HepG2 (cell line): ENCODE measurements at regions not wholly inside any gene's neighbourhood (a gene's known extent, or its start where the extent isn't known, plus 50 kb on each side); places are given as distances from the start of the nearest gene placed in this dataset.

Source experiments
- ATAC-seq: fragments of 200-7000 bp; cut with Tn5 transposase; 3 replicates; pipeline ENCODE4 v1.9.1; 2020; ENCODE audit warnings: mild to moderate bottlenecking, moderate library complexity
- BruUV-seq: library from RNA; stranded (reverse); fragments of 400-500 nt; replicated peaks from 2 replicates; lab custom pipeline; 2021; lab: Mats Ljungman, UMichigan
- CTCF ChIA-PET: fragments of 300-600 bp; formaldehyde crosslinking; extraction: SDS; loops from one replicate; lab custom pipeline; 2021; ENCODE audit warnings: low total read pairs, inconsistent platforms, low intra/inter-chr PET ratio; lab: Yijun Ruan, JAX
- POLR2A ChIA-PET: fragments of 350-600 bp; sonication (Branson Sonifier 250); formaldehyde crosslinking; loops from one replicate; lab custom pipeline; 2020; ENCODE audit warnings: antibody characterized with exemption, inconsistent platforms; lab: Yijun Ruan, JAX
- DNase-seq: peaks from one replicate; pipeline ENCODE4 v3.0.0-alpha.2; 2015; ENCODE audit warnings: low spot score
- FAIRE-seq: peaks from 3 replicates; lab custom pipeline; 2011; peaks lifted over from hg19 to GRCh38; lab: Jason Lieb, UNC
- H2AFZ ChIP-seq: one replicate; pipeline ENCODE4 v1.6.1; 2011; ENCODE audit warnings: low read length, inconsistent platforms
- H3K27ac ChIP-seq: fragments of 300-600 bp; 3 replicates; pipeline ENCODE4 v1.8.0; 2011; ENCODE audit warnings: mixed run types, mild to moderate bottlenecking, mixed read lengths, low read length, inconsistent platforms; ENCODE audit not compliant: insufficient read depth; ENCODE audit errors: extremely low read length
- H3K27me3 ChIP-seq, 2 experiments: fragments of 200-600 bp in 1 of 2; 2 replicates in 1 of 2; 3 replicates in 1 of 2; pipeline versions ENCODE4 v1.6.0 to v1.8.0; 2011; ENCODE audit warnings: low read length in 2 of 2, mild to moderate bottlenecking in 2 of 2, moderate library complexity in 2 of 2, inconsistent platforms in 1 of 2; ENCODE audit not compliant: insufficient read depth in 2 of 2, control insufficient read depth in 1 of 2
- H3K36me3 ChIP-seq, 2 experiments: fragments of 200-600 bp in 1 of 2; replicated peaks in 1 of 2; 2 replicates in 1 of 2; 3 replicates in 1 of 2; pipeline versions ENCODE4 v1.5.1 to v1.8.0; 2011; ENCODE audit warnings: low read length in 2 of 2, inconsistent platforms in 1 of 2; ENCODE audit not compliant: insufficient read depth in 2 of 2, control insufficient read depth in 1 of 2
- H3K4me1 ChIP-seq: 2 replicates; pipeline ENCODE4 v1.5.1; 2012; ENCODE audit warnings: low read length, inconsistent platforms; ENCODE audit not compliant: insufficient read depth
- H3K4me2 ChIP-seq: 2 replicates; pipeline ENCODE4 v1.6.0; 2011; ENCODE audit warnings: low read depth, low read length, inconsistent platforms
- H3K4me3 ChIP-seq, 3 experiments: fragments of 200-600 bp in 1 of 3; sonication (generic), shearing (Covaris generic) in 1 of 3; replicated peaks in 1 of 3; 2 replicates each; pipeline ENCODE4 v1.5.1; 2011 to 2016; ENCODE audit warnings: low read length in 3 of 3, inconsistent platforms in 2 of 3, low read depth in 2 of 3, mild to moderate bottlenecking in 2 of 3, control low read depth in 1 of 3, mixed read lengths in 1 of 3; ENCODE audit not compliant: insufficient read depth in 1 of 3
- H3K79me2 ChIP-seq: one replicate; pipeline ENCODE4 v1.6.1; 2011; ENCODE audit warnings: low read length, inconsistent platforms; ENCODE audit not compliant: insufficient read depth
- H3K9ac ChIP-seq: 2 replicates; pipeline ENCODE4 v1.6.0; 2011; ENCODE audit warnings: mild to moderate bottlenecking, low read depth, low read length, inconsistent platforms; ENCODE audit not compliant: insufficient read depth
- H3K9me3 ChIP-seq: 2 replicates; pipeline ENCODE4 v1.5.1; 2012; ENCODE audit warnings: mild to moderate bottlenecking, low read length
- H4K20me1 ChIP-seq: 2 replicates; pipeline ENCODE4 v1.6.0; 2011; ENCODE audit warnings: inconsistent platforms, mild to moderate bottlenecking, low read length, moderate library complexity; ENCODE audit not compliant: insufficient read depth
- ASH2L ChIP-seq: fragments of 300-600, 200-600 bp; sonication (generic); IDR thresholded peaks from 2 replicates; pipeline ENCODE4 v1.7.0; 2017; ENCODE audit warnings: low read depth, mild to moderate bottlenecking, moderate library complexity, mixed read lengths, low read length; ENCODE audit not compliant: insufficient read length
- ETV5 ChIP-seq: IDR thresholded peaks from 2 replicates; pipeline ENCODE4 v1.6.1; 2018; ENCODE audit warnings: missing biosample characterization, missing genetic modification reagents, inconsistent platforms, borderline replicate concordance
- HNF4G ChIP-seq, 2 experiments: sonication (generic) in 1 of 2; formaldehyde crosslinking in 1 of 2; IDR thresholded peaks; 2 replicates each; pipeline versions ENCODE4 v1.4.0 to v1.6.1; 2011 to 2020; ENCODE audit warnings: borderline replicate concordance in 2 of 2, low read depth in 2 of 2, mild to moderate bottlenecking in 2 of 2, low read length in 1 of 2, missing genetic modification reagents in 1 of 2, moderate library complexity in 1 of 2
- ISL2 ChIP-seq: sonication (generic); formaldehyde crosslinking; IDR thresholded peaks from 2 replicates; pipeline ENCODE4 v1.5.0; 2020; ENCODE audit warnings: missing genetic modification reagents
- NCOR1 ChIP-seq: fragments of 200-600 bp; sonication (generic); IDR thresholded peaks from 2 replicates; pipeline ENCODE4 v1.7.0; 2017; ENCODE audit warnings: antibody characterized with exemption, low read length, borderline replicate concordance
- ZBTB7A ChIP-seq: sonication (generic); formaldehyde crosslinking; IDR thresholded peaks from 2 replicates; pipeline ENCODE4 v1.8.0; 2022; ENCODE audit warnings: mild to moderate bottlenecking, missing genetic modification reagents
- ZBTB7B ChIP-seq: sonication (generic); formaldehyde crosslinking; IDR thresholded peaks from 2 replicates; pipeline ENCODE4 v1.4.0; 2020; ENCODE audit warnings: missing genetic modification reagents
- ZNF207 ChIP-seq: fragments of 450-650 bp; IDR thresholded peaks from 2 replicates; pipeline ENCODE4 v1.6.1; 2016; ENCODE audit warnings: antibody characterized with exemption, borderline replicate concordance
- ZNF317 ChIP-seq: sonication (generic); formaldehyde crosslinking; IDR thresholded peaks from 2 replicates; pipeline ENCODE4 v1.5.0; 2020; ENCODE audit warnings: mild to moderate bottlenecking, missing genetic modification reagents
- WGBS: methylation state at CpG from one replicate; pipeline ENCODE4 v1.1.6; 2017; ENCODE audit warnings: low lambda C conversion rate; 5-methylcytosine and 5-hydroxymethylcytosine counted together
- in situ Hi-C: cut with HindIII; loops from 2 replicates; pipeline ENCODE4 v1.10.0; 2017; ENCODE audit warnings: low pct_unique_long_range_greater_than_20kb; ENCODE audit not compliant: extremely low pct_ligation_motif_present
- intact Hi-C: fragments of 100-400 bp; cut with micrococcal nuclease; formaldehyde crosslinking; loops from one replicate; pipeline ENCODE4 v1.10.0; 2022; ENCODE audit not compliant: unreplicated experiment
- TF ChIP-seq, protein P1 (sequence below): sonication (generic); formaldehyde crosslinking; IDR thresholded peaks from 2 replicates; pipeline ENCODE4 v1.4.0; 2020; ENCODE audit warnings: missing genetic modification reagents
- TF ChIP-seq, protein P2 (sequence below): sonication (generic); formaldehyde crosslinking; IDR thresholded peaks from 2 replicates; pipeline ENCODE4 v1.4.0; 2020; ENCODE audit warnings: missing genetic modification reagents
- TF ChIP-seq, protein P3 (sequence below): sonication (generic); formaldehyde crosslinking; IDR thresholded peaks from 2 replicates; pipeline ENCODE4 v1.9.0; 2021; ENCODE audit warnings: missing genetic modification reagents, borderline replicate concordance

DNA sequence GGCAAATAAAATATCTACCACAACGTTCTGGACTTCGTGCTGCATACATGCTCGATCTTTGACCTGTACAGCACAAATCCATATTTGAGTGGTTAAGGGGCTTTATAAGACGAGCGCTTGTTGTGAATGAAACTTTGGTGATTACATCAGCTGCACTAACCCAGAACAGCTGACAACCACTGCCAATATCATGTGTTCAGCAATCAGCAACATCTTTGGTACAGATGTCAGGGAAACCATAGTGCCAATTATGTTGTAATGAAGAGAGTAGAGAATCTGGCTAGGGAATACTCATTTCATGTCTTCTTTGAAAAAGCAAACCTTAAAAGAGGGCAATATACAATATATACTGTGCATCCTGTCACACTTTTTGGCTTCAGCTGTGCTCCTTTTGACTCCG is 188.6 kb upstream of the NT5E start:
- Histone ChIP-seq H2AFZ (no peak overlapping the region), H3K9me3 (no peaks in the 10 kb centered on the region), H3K79me2 (no peaks in the 10 kb centered on the region), H3K27me3 (no peaks in the 10 kb centered on the region), H3K4me3 (no peak overlapping the region), H3K36me3 (no peaks in the 10 kb centered on the region), H3K4me2 (no peak overlapping the region), H4K20me1 (no peaks in the 10 kb centered on the region), H3K27ac (no peak overlapping the region), H3K9ac (no peak overlapping the region), H3K4me1 (no peaks in the 10 kb centered on the region)
- BruUV-seq: no TSS peak
- ChIA-PET CTCF (no interaction called here), POLR2A (no interaction called here)
- ATAC-seq: no peak
- TF ChIP-seq HNF4G (IDR thresholded peaks at IDR 0.05; ENCODE audit: borderline replicate concordance, low read depth, low read length) (no peak), HNF4G (CRISPR knock-in tag; IDR thresholded peaks at IDR 0.05; ENCODE audit: borderline replicate concordance, low read depth) (no peak)
- no peak for FAIRE-seq
- WGBS: 22% methylated on average over 6 of the region's 6 CpGs
- intact Hi-C loops (no loop called here), in situ Hi-C loops (no loop called here)
- DNase-seq: no peak

DNA sequence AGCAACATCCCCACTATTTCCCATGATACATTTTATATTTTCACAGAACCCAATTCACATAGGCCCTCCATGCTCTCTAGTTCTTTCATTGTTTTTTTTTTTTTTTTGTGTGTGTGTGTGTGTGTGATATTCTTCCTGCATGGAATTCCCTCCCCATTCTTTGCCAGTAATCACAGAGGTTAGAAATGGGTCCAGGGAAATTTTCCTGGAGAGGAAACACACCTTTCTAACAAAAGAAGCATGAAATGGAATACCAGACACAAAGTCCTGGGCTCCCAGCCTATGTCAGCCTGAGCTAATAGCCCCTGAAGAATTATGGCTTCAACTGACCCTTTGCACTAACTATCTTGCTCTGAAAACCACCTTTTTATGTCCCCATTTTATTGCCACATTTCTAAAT is 194.2 kb upstream of the NT5E start:
- no peaks in the 10 kb centered on the region for H3K4me1 ChIP-seq
- no peak overlapping the region for H3K27ac ChIP-seq
- intact Hi-C loops (no loop called here), in situ Hi-C loops (no loop called here)
- no peak overlapping the region for H3K4me3 ChIP-seq
- BruUV-seq: no TSS peak
- H3K9ac ChIP-seq: no peak overlapping the region
- H3K4me2 ChIP-seq: no peak overlapping the region
- H3K27me3 ChIP-seq: no peaks in the 10 kb centered on the region
- DNase-seq (no peak), FAIRE-seq (no peak), ATAC-seq (no peak)
- no peak overlapping the region for H2AFZ ChIP-seq
- no peaks in the 10 kb centered on the region for H3K79me2 ChIP-seq
- ChIA-PET CTCF (no interaction called here), POLR2A (no interaction called here)
- peaks cover 12% of the 10 kb centered on the region for H3K9me3 ChIP-seq
- no peaks in the 10 kb centered on the region for H4K20me1 ChIP-seq
- no peaks in the 10 kb centered on the region for H3K36me3 ChIP-seq
- no peak for TF ChIP-seq ZBTB7A
- no peak for TF ChIP-seq ASH2L
- TF ChIP-seq, protein P1, sequence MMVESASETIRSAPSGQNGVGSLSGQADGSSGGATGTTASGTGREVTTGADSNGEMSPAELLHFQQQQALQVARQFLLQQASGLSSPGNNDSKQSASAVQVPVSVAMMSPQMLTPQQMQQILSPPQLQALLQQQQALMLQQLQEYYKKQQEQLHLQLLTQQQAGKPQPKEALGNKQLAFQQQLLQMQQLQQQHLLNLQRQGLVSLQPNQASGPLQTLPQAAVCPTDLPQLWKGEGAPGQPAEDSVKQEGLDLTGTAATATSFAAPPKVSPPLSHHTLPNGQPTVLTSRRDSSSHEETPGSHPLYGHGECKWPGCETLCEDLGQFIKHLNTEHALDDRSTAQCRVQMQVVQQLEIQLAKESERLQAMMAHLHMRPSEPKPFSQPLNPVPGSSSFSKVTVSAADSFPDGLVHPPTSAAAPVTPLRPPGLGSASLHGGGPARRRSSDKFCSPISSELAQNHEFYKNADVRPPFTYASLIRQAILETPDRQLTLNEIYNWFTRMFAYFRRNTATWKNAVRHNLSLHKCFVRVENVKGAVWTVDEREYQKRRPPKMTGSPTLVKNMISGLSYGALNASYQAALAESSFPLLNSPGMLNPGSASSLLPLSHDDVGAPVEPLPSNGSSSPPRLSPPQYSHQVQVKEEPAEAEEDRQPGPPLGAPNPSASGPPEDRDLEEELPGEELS (CRISPR knock-in tag): no peak
- TF ChIP-seq ZNF317 (CRISPR knock-in tag): no peak
- TF ChIP-seq, protein P2, sequence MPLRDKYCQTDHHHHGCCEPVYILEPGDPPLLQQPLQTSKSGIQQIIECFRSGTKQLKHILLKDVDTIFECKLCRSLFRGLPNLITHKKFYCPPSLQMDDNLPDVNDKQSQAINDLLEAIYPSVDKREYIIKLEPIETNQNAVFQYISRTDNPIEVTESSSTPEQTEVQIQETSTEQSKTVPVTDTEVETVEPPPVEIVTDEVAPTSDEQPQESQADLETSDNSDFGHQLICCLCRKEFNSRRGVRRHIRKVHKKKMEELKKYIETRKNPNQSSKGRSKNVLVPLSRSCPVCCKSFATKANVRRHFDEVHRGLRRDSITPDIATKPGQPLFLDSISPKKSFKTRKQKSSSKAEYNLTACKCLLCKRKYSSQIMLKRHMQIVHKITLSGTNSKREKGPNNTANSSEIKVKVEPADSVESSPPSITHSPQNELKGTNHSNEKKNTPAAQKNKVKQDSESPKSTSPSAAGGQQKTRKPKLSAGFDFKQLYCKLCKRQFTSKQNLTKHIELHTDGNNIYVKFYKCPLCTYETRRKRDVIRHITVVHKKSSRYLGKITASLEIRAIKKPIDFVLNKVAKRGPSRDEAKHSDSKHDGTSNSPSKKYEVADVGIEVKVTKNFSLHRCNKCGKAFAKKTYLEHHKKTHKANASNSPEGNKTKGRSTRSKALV (CRISPR knock-in tag): no peak
- no peak for TF ChIP-seq ZBTB7B (CRISPR knock-in tag)
- no peak for TF ChIP-seq NCOR1
- no peak for TF ChIP-seq ISL2 (CRISPR knock-in tag)
- TF ChIP-seq, protein P3, sequence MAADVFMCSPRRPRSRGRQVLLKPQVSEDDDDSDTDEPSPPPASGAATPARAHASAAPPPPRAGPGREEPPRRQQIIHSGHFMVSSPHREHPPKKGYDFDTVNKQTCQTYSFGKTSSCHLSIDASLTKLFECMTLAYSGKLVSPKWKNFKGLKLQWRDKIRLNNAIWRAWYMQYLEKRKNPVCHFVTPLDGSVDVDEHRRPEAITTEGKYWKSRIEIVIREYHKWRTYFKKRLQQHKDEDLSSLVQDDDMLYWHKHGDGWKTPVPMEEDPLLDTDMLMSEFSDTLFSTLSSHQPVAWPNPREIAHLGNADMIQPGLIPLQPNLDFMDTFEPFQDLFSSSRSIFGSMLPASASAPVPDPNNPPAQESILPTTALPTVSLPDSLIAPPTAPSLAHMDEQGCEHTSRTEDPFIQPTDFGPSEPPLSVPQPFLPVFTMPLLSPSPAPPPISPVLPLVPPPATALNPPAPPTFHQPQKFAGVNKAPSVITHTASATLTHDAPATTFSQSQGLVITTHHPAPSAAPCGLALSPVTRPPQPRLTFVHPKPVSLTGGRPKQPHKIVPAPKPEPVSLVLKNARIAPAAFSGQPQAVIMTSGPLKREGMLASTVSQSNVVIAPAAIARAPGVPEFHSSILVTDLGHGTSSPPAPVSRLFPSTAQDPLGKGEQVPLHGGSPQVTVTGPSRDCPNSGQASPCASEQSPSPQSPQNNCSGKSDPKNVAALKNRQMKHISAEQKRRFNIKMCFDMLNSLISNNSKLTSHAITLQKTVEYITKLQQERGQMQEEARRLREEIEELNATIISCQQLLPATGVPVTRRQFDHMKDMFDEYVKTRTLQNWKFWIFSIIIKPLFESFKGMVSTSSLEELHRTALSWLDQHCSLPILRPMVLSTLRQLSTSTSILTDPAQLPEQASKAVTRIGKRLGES (CRISPR knock-in tag): no peak
- TF ChIP-seq ETV5 (CRISPR knock-in tag): no peak
- no peak for TF ChIP-seq ZNF207
